HEK293 (cell line): ENCODE measurements at regions not wholly inside any gene's neighbourhood (a gene's known extent, or its start where the extent isn't known, plus 50 kb on each side); places are given as distances from the start of the nearest gene placed in this dataset.

ENCODE experiments used
- CTCF ChIA-PET: fragments of 350-600 bp; formaldehyde crosslinking; extraction: SDS; loops from one replicate; lab custom pipeline; 2021; ENCODE audit warnings: antibody characterized with exemption; lab: Yijun Ruan, JAX
- POLR2A ChIA-PET: fragments of 300-600 bp; formaldehyde crosslinking; extraction: SDS; loops from one replicate; lab custom pipeline; 2020; ENCODE audit warnings: antibody characterized with exemption, inconsistent platforms; lab: Yijun Ruan, JAX
- H3K27ac ChIP-seq: fragments of 200-500 bp; sonication (Bioruptor generic); 2 replicates; pipeline ENCODE4 v1.5.1; 2014; ENCODE audit warnings: low read depth, low read length, control low read depth, inconsistent platforms; ENCODE audit errors: extremely low read depth
- H3K36me3 ChIP-seq, 2 experiments: fragments of 200-500 bp in 1 of 2; sonication (Bioruptor generic) in 1 of 2; 1 replicate in 1 of 2; 2 replicates in 1 of 2; pipeline ENCODE4 v1.5.1; 2014 to 2017; ENCODE audit warnings: inconsistent platforms in 2 of 2, low read length in 2 of 2; ENCODE audit not compliant: control insufficient read depth in 2 of 2, insufficient read depth in 1 of 2
- H3K4me1 ChIP-seq: fragments of 200-500 bp; sonication (Bioruptor generic); 2 replicates; pipeline ENCODE4 v1.5.1; 2014; ENCODE audit warnings: mild to moderate bottlenecking, low read length, inconsistent platforms; ENCODE audit not compliant: control insufficient read depth, insufficient read depth
- H3K4me3 ChIP-seq: 2 replicates; pipeline ENCODE4 v1.5.1; 2011; ENCODE audit warnings: low read depth, mild to moderate bottlenecking, control low read depth, low read length, moderate library complexity
- H3K9me3 ChIP-seq: fragments of 200-500 bp; sonication (Bioruptor generic); 2 replicates; pipeline ENCODE4 v1.5.1; 2014; ENCODE audit warnings: low read depth, low read length, inconsistent platforms; ENCODE audit not compliant: control insufficient read depth, insufficient read depth
- KLF1 ChIP-seq: fragments of 450-650 bp; formaldehyde crosslinking; IDR thresholded peaks from 2 replicates; pipeline ENCODE4 v1.5.1; 2016; ENCODE audit warnings: missing biosample characterization, missing genetic modification characterization
- SETDB1 ChIP-seq: IDR thresholded peaks from one replicate; pipeline ENCODE4 v1.6.1; 2017; ENCODE audit warnings: mild to moderate bottlenecking, low read length, moderate library complexity, mixed read lengths; ENCODE audit not compliant: insufficient read length
- ZBTB11 ChIP-seq: fragments of 450-650 bp; formaldehyde crosslinking; conservative IDR thresholded peaks from 2 replicates; pipeline ENCODE4 v1.5.1; 2016; ENCODE audit warnings: low read depth, missing biosample characterization, missing genetic modification characterization
- ZFP3 ChIP-seq: fragments of 450-650 bp; formaldehyde crosslinking; IDR thresholded peaks from 2 replicates; pipeline ENCODE4 v1.5.1; 2016; ENCODE audit warnings: low read depth, missing biosample characterization, missing genetic modification characterization
- ZNF132 ChIP-seq: fragments of 450-650 bp; formaldehyde crosslinking; IDR thresholded peaks from 2 replicates; pipeline ENCODE4 v1.5.1; 2017; ENCODE audit warnings: missing biosample characterization, missing genetic modification characterization, borderline replicate concordance
- ZNF146 ChIP-seq: fragments of 450-650 bp; formaldehyde crosslinking; IDR thresholded peaks from 2 replicates; pipeline ENCODE4 v1.5.1; 2016; ENCODE audit warnings: missing biosample characterization, missing genetic modification characterization
- ZNF174 ChIP-seq: fragments of 450-650 bp; formaldehyde crosslinking; IDR thresholded peaks from 2 replicates; pipeline ENCODE4 v1.5.0; 2017; ENCODE audit warnings: missing biosample characterization, mild to moderate bottlenecking, missing genetic modification characterization
- ZNF214 ChIP-seq: fragments of 450-650 bp; formaldehyde crosslinking; IDR thresholded peaks from 2 replicates; pipeline ENCODE4 v1.5.1; 2017; ENCODE audit warnings: missing biosample characterization, mild to moderate bottlenecking, missing genetic modification characterization, borderline replicate concordance
- ZNF221 ChIP-seq: fragments of 450-650 bp; formaldehyde crosslinking; IDR thresholded peaks from 2 replicates; pipeline ENCODE4 v1.5.1; 2017; ENCODE audit warnings: missing biosample characterization, missing genetic modification characterization, borderline replicate concordance
- ZNF223 ChIP-seq: fragments of 450-650 bp; formaldehyde crosslinking; IDR thresholded peaks from 2 replicates; pipeline ENCODE4 v1.5.1; 2016; ENCODE audit warnings: missing biosample characterization, missing genetic modification characterization
- ZNF24 ChIP-seq: fragments of 450-650 bp; formaldehyde crosslinking; IDR thresholded peaks from 2 replicates; pipeline ENCODE4 v1.5.1; 2016; ENCODE audit warnings: missing biosample characterization, missing genetic modification characterization
- ZNF266 ChIP-seq: fragments of 450-650 bp; formaldehyde crosslinking; IDR thresholded peaks from 2 replicates; pipeline ENCODE4 v1.5.1; 2016; ENCODE audit warnings: missing biosample characterization, missing genetic modification characterization, low read depth
- ZNF274 ChIP-seq, 2 experiments: fragments of 200-500 bp in 1 of 2; fragments of 450-650 bp in 1 of 2; sonication (Bioruptor generic) in 1 of 2; formaldehyde crosslinking in 1 of 2; IDR thresholded peaks; 2 replicates each; pipeline versions ENCODE4 v1.5.1 to v1.6.1; 2014 to 2016; ENCODE audit warnings: borderline replicate concordance in 1 of 2, inconsistent platforms in 1 of 2, low read length in 1 of 2, missing biosample characterization in 1 of 2, missing genetic modification characterization in 1 of 2
- ZNF354C ChIP-seq: fragments of 450-650 bp; formaldehyde crosslinking; IDR thresholded peaks from 2 replicates; pipeline ENCODE4 v1.5.1; 2016; ENCODE audit warnings: missing biosample characterization, missing genetic modification characterization, low read depth, borderline replicate concordance
- ZNF501 ChIP-seq: fragments of 450-650 bp; formaldehyde crosslinking; IDR thresholded peaks from 2 replicates; pipeline ENCODE4 v1.5.1; 2016; ENCODE audit warnings: missing biosample characterization, missing genetic modification characterization
- ZNF571 ChIP-seq: fragments of 450-650 bp; formaldehyde crosslinking; IDR thresholded peaks from 2 replicates; pipeline ENCODE4 v1.5.0; 2017; ENCODE audit warnings: missing biosample characterization, missing genetic modification characterization
- ZNF621 ChIP-seq: fragments of 450-650 bp; formaldehyde crosslinking; IDR thresholded peaks from 2 replicates; pipeline ENCODE4 v1.5.1; 2017; ENCODE audit warnings: missing biosample characterization, missing genetic modification characterization
- ZNF626 ChIP-seq: fragments of 450-650 bp; sonication (Bioruptor Pico); formaldehyde crosslinking; IDR thresholded peaks from 2 replicates; pipeline ENCODE4 v1.5.1; 2018; ENCODE audit warnings: missing biosample characterization, missing genetic modification characterization, inconsistent platforms
- ZNF629 ChIP-seq: fragments of 450-650 bp; formaldehyde crosslinking; IDR thresholded peaks from 2 replicates; pipeline ENCODE4 v1.5.1; 2017; ENCODE audit warnings: missing biosample characterization, missing genetic modification characterization
- ZNF670 ChIP-seq: fragments of 450-650 bp; formaldehyde crosslinking; IDR thresholded peaks from 2 replicates; pipeline ENCODE4 v1.5.1; 2016; ENCODE audit warnings: missing biosample characterization, missing genetic modification characterization, low read depth
- ZNF768 ChIP-seq: fragments of 450-650 bp; formaldehyde crosslinking; IDR thresholded peaks from 2 replicates; pipeline ENCODE4 v1.5.1; 2018; ENCODE audit warnings: missing biosample characterization, mild to moderate bottlenecking, missing genetic modification characterization
- TF ChIP-seq, protein P1 (sequence below): fragments of 450-650 bp; formaldehyde crosslinking; IDR thresholded peaks from 2 replicates; pipeline ENCODE4 v1.5.1; 2017; ENCODE audit warnings: missing biosample characterization, mild to moderate bottlenecking, missing genetic modification characterization, moderate library complexity

GRCh38 chr1:191240925-191241324, 763.3 kb upstream of the BRINP3 start:
- no peaks in the 10 kb centered on the region for H3K9me3 ChIP-seq
- no peak for TF ChIP-seq ZNF24 (tag by site-specific recombination)
- no peak for TF ChIP-seq ZNF501 (tag by site-specific recombination)
- TF ChIP-seq ZNF214 (tag by site-specific recombination) = no peak
- TF ChIP-seq ZNF174 (tag by site-specific recombination) = no peak
- no peak for TF ChIP-seq ZNF626 (tag by site-specific recombination)
- TF ChIP-seq ZNF274 (IDR thresholded peaks at IDR 0.05; ENCODE audit: low read length) = no peak
- TF ChIP-seq ZNF274 (tag by site-specific recombination; IDR thresholded peaks at IDR 0.05; ENCODE audit: borderline replicate concordance) = no peak
- no peak for TF ChIP-seq ZNF132
- TF ChIP-seq ZFP3 (tag by site-specific recombination) = no peak
- TF ChIP-seq SETDB1 = no peak
- TF ChIP-seq ZNF223 (tag by site-specific recombination) = no peak
- TF ChIP-seq, protein P1, sequence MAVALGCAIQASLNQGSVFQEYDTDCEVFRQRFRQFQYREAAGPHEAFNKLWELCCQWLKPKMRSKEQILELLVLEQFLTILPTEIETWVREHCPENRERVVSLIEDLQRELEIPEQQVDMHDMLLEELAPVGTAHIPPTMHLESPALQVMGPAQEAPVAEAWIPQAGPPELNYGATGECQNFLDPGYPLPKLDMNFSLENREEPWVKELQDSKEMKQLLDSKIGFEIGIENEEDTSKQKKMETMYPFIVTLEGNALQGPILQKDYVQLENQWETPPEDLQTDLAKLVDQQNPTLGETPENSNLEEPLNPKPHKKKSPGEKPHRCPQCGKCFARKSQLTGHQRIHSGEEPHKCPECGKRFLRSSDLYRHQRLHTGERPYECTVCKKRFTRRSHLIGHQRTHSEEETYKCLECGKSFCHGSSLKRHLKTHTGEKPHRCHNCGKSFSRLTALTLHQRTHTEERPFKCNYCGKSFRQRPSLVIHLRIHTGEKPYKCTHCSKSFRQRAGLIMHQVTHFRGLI (tag by site-specific recombination) = no peak
- no peak for TF ChIP-seq ZNF354C
- TF ChIP-seq ZNF621 (tag by site-specific recombination) = no peak
- no peak for TF ChIP-seq ZNF266
- TF ChIP-seq ZBTB11 (tag by site-specific recombination) = no peak
- ChIA-PET CTCF (no interaction called here), POLR2A (no interaction called here)
- no peak overlapping the region for H3K27ac ChIP-seq
- no peak overlapping the region for H3K4me3 ChIP-seq
- no peaks in the 10 kb centered on the region for H3K36me3 ChIP-seq
- no peaks in the 10 kb centered on the region for H3K4me1 ChIP-seq

DNA sequence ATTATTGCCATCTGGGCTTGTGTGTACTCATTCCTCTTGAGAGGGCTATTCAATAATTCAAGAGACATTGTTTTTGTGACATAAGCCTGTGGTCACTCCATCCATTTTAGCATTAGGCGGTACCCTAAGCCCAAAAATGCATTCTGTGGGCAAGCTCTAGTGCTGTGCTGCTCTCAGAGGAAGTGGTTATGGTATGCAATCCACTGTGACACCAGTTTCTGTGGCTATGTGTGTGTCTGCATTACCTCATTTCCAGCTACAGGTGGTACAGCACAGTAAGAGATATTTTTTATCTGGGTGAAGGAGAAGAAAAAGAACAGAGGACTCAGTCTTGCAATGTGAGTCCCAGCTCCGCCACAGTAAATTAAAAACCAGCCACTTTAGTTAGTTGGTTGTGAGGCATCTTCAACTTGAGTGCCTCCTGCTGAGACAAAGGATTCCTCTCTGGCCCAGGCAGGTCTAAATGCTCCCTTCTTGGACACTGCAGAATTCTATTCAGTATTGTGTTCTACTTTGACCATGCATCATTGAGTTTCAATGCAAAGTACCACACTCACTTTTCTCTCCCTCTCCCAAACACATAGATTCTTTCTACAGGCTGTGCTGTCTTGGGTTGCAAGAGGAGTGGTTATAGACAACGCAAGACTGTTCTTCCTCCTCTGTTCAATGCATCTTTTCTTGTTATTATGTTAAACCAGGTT, 777.8 kb upstream of the BRINP3 start:
- Histone ChIP-seq H3K27ac (no peak overlapping the region), H3K9me3 (no peaks in the 10 kb centered on the region), H3K4me1 (no peaks in the 10 kb centered on the region), H3K4me3 (no peak overlapping the region), H3K36me3 (no peaks in the 10 kb centered on the region)
- ChIA-PET POLR2A (no interaction called here), CTCF (no interaction called here)
- TF ChIP-seq ZNF768 (tag by site-specific recombination) (no peak), ZNF670 (no peak), ZNF146 (tag by site-specific recombination) (no peak), ZNF629 (no peak), KLF1 (tag by site-specific recombination) (no peak), ZNF221 (tag by site-specific recombination) (no peak), ZNF571 (tag by site-specific recombination) (no peak)
